ENCODE measurements at regions not wholly inside any gene's neighbourhood (a gene's known extent, or its start where the extent isn't known, plus 50 kb on each side); places are given as distances from the start of the nearest gene placed in this dataset.

GRCh38 chr3:80785875-80786274 is 975.6 kb downstream of the GBE1 start:
- TF ChIP-seq CTCF (IDR thresholded peaks at IDR 0.05), result no peak
- no peak for TF ChIP-seq POLR2A (IDR thresholded peaks at IDR 0.05)

All from tibial nerve (tissue), 3 donors.